DND-41 (cell line): ENCODE measurements at regions not wholly inside any gene's neighbourhood (a gene's known extent, or its start where the extent isn't known, plus 50 kb on each side); places are given as distances from the start of the nearest gene placed in this dataset.

Experiments
- ATAC-seq: fragments of 200-7000 bp; cut with Tn5 transposase; 3 replicates; pipeline ENCODE4 v1.9.1; 2021; ENCODE audit warnings: low read depth; ENCODE audit not compliant: insufficient read depth
- DNase-seq: peaks from one replicate; pipeline ENCODE4 v3.0.0-alpha.2; 2020
- H2AFZ ChIP-seq: 2 replicates; pipeline ENCODE4 v1.6.0; 2012; ENCODE audit warnings: low read depth, low read length
- H3K27ac ChIP-seq: 2 replicates; pipeline ENCODE4 v1.5.1; 2012; ENCODE audit warnings: low read length, inconsistent platforms
- H3K27me3 ChIP-seq: fragments of 200-600 bp; sonication (generic); 2 replicates; pipeline ENCODE4 v1.6.0; 2012; ENCODE audit warnings: low read length, mild to moderate bottlenecking, inconsistent platforms; ENCODE audit not compliant: insufficient read depth, poor library complexity
- H3K36me3 ChIP-seq: 2 replicates; pipeline ENCODE4 v1.5.1; 2012; ENCODE audit warnings: low read length, inconsistent platforms; ENCODE audit not compliant: insufficient read depth
- H3K4me1 ChIP-seq: 2 replicates; pipeline ENCODE4 v1.5.1; 2012; ENCODE audit warnings: mild to moderate bottlenecking, low read length; ENCODE audit not compliant: insufficient read depth
- H3K4me2 ChIP-seq: 2 replicates; pipeline ENCODE4 v1.6.0; 2012; ENCODE audit warnings: mild to moderate bottlenecking, moderate library complexity, low read length, inconsistent platforms; ENCODE audit not compliant: insufficient read depth
- H3K4me3 ChIP-seq, 2 experiments: fragments of 200-600 bp in 1 of 2; shearing (Covaris generic) in 1 of 2; 2 replicates each; pipeline ENCODE4 v1.5.1; 2012 to 2016; ENCODE audit warnings: inconsistent platforms in 2 of 2, low read length in 2 of 2, mild to moderate bottlenecking in 2 of 2, low read depth in 1 of 2, moderate library complexity in 1 of 2
- H3K79me2 ChIP-seq: 2 replicates; pipeline ENCODE4 v1.6.0; 2012; ENCODE audit warnings: low read length, inconsistent platforms; ENCODE audit not compliant: insufficient read depth
- H3K9ac ChIP-seq: 2 replicates; pipeline ENCODE4 v1.6.0; 2012; ENCODE audit warnings: low read depth, mild to moderate bottlenecking, inconsistent platforms, low read length, moderate library complexity
- H3K9me3 ChIP-seq: 2 replicates; pipeline ENCODE4 v1.5.1; 2012; ENCODE audit warnings: low read length, moderate library complexity, mild to moderate bottlenecking, inconsistent platforms; ENCODE audit not compliant: insufficient read depth, severe bottlenecking
- H4K20me1 ChIP-seq: 2 replicates; pipeline ENCODE4 v1.6.0; 2012; ENCODE audit warnings: low read length; ENCODE audit not compliant: insufficient read depth
- CTCF ChIP-seq: IDR thresholded peaks from 2 replicates; pipeline ENCODE4 v1.5.1; 2012; ENCODE audit warnings: borderline replicate concordance, low read length, moderate library complexity, mild to moderate bottlenecking; ENCODE audit not compliant: poor library complexity, severe bottlenecking; ENCODE audit errors: extremely low read depth
- EZH2 ChIP-seq: IDR thresholded peaks from 3 replicates; pipeline ENCODE4 v1.6.1; 2012; ENCODE audit warnings: borderline replicate concordance, low read depth, mild to moderate bottlenecking, moderate library complexity, low read length, inconsistent platforms; ENCODE audit not compliant: severe bottlenecking

- TF ChIP-seq EZH2 (no peak), CTCF (no peak)
- Histone ChIP-seq H3K4me1 (no peaks in the 10 kb centered on the region), H3K27me3 (no peaks in the 10 kb centered on the region), H3K4me2 (no peak overlapping the region), H3K9ac (no peak overlapping the region), H4K20me1 (no peaks in the 10 kb centered on the region), H3K4me3 (no peak overlapping the region), H3K79me2 (no peaks in the 10 kb centered on the region), H3K9me3 (no peaks in the 10 kb centered on the region), H3K27ac (no peak overlapping the region), H3K36me3 (no peaks in the 10 kb centered on the region), H2AFZ (no peak overlapping the region)
- ATAC-seq: no peak
- no peak for DNase-seq
Observed at GRCh38 chr2:220663065-220663464, 909.0 kb downstream of the EPHA4 start.

- Histone ChIP-seq H3K27ac (no peak overlapping the region), H3K79me2 (no peaks in the 10 kb centered on the region), H3K4me3 (no peak overlapping the region), H3K4me1 (no peaks in the 10 kb centered on the region), H3K27me3 (no peaks in the 10 kb centered on the region), H3K9me3 (no peaks in the 10 kb centered on the region), H2AFZ (no peak overlapping the region), H3K4me2 (no peak overlapping the region), H3K36me3 (no peaks in the 10 kb centered on the region), H4K20me1 (no peaks in the 10 kb centered on the region), H3K9ac (no peak overlapping the region)
- TF ChIP-seq CTCF (no peak), EZH2 (no peak)
- DNase-seq: no peak
- no peak for ATAC-seq
Observed at GRCh38 chr2:220664272-220665107, 907.6 kb downstream of the EPHA4 start.

- H3K9me3 ChIP-seq: no peaks in the 10 kb centered on the region
Observed at GRCh38 chr2:220665108-220665471, 907.0 kb downstream of the EPHA4 start.

More at GRCh38 chr2:220665108-220665471, 907.0 kb downstream of the EPHA4 start:
- TF ChIP-seq CTCF (no peak), EZH2 (no peak)
- no peak overlapping the region for H3K27ac ChIP-seq
- H2AFZ ChIP-seq: no peak overlapping the region
- no peak overlapping the region for H3K4me2 ChIP-seq
- H4K20me1 ChIP-seq: no peaks in the 10 kb centered on the region
- H3K79me2 ChIP-seq: no peaks in the 10 kb centered on the region
- no peak overlapping the region for H3K4me3 ChIP-seq
- DNase-seq (no peak), ATAC-seq (no peak)
- H3K36me3 ChIP-seq: no peaks in the 10 kb centered on the region
- no peaks in the 10 kb centered on the region for H3K27me3 ChIP-seq
- no peak overlapping the region for H3K9ac ChIP-seq
- no peaks in the 10 kb centered on the region for H3K4me1 ChIP-seq
